ES-I3 (cell line): ENCODE measurements at regions not wholly inside any gene's neighbourhood (a gene's known extent, or its start where the extent isn't known, plus 50 kb on each side); places are given as distances from the start of the nearest gene placed in this dataset.
"Not testable (repeated sequence)": the region's sequence is repeated elsewhere in the genome, so short reads cannot be mapped to it uniquely, and the experiment has no call there.

Experiments used
- H3K36me3 ChIP-seq: 2 replicates; pipeline ENCODE4 v1.6.1; 2013; ENCODE audit warnings: mild to moderate bottlenecking, low read length, control low read depth, moderate library complexity; ENCODE audit not compliant: insufficient read depth
- H3K4me1 ChIP-seq: 2 replicates; pipeline ENCODE4 v1.6.1; 2013; ENCODE audit warnings: mild to moderate bottlenecking, control low read depth, low read length; ENCODE audit not compliant: insufficient read depth
- H3K9ac ChIP-seq: 2 replicates; pipeline ENCODE4 v1.6.1; 2013; ENCODE audit warnings: low read depth, mild to moderate bottlenecking, low read length, moderate library complexity
- H3K9me3 ChIP-seq: 2 replicates; pipeline ENCODE4 v1.6.1; 2013; ENCODE audit warnings: mild to moderate bottlenecking, low read length, moderate library complexity; ENCODE audit not compliant: control insufficient read depth, insufficient read depth

DNA sequence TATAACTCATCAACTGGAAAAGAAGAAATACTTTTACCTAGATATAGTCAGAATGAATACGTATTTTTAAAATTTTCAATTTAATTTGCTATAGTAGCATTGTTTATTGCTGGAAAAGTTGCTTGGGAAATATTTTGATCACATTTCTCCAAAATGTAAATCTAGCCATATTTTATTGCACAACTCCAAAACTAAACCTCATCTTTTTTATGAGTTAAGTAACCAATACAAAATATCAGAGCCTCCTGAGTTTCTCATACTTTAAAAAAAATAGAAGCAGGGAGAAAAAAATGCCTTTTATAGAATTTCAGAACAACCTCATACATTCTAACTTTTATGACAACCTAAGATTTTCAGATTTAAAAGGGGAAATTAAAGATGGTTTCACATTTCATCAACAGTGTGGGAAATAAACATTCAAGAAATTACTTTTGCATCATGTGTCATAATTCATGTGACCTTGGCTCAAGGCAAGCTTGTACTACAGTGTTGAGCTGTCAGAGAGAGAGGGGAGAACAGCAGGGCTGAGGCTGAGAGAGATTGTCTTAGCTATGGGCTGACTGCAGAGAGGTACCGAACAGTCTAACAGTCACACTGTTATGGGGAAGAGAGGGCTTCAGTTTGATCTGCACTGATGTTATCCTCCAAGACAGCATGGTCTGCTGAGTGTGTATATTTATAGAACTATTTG lies 519.0 kb downstream of the LTN1 start:
- H3K4me1 ChIP-seq: no peaks in the 10 kb centered on the region
- no peaks in the 10 kb centered on the region for H3K36me3 ChIP-seq
- no peak overlapping the region for H3K9ac ChIP-seq
- H3K9me3 ChIP-seq: no peaks in the 10 kb centered on the region

- H3K4me1 ChIP-seq, H3K9ac ChIP-seq, H3K9me3 ChIP-seq, H3K36me3 ChIP-seq: not testable (repeated sequence)
These were observed 520.1 kb downstream of the LTN1 start for GRCh38 chr21:28472543-28472942.

GRCh38 chr21:28464988-28465387 lies 527.7 kb downstream of the LTN1 start:
- H3K9me3 ChIP-seq: no peaks in the 10 kb centered on the region
- H3K4me1 ChIP-seq: no peaks in the 10 kb centered on the region
- no peaks in the 10 kb centered on the region for H3K36me3 ChIP-seq
- no peak overlapping the region for H3K9ac ChIP-seq

DNA sequence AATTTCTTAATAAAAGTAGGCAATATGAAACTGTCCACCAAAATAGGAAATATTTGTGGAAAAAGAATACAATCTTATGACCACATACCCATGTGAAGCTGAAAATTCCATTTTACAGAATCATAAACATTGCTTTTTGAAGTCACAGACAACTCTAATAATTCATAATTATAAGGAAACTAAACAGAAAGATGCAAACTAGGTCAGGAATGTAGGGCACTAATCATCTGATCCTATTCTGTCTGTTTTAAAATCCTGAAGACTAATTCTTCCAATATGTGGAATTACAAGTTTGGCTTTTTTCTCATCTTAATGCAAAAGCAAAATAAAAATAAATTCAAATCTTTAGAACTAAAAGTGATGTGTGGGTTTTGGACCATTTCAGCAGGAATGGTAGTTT lies 528.6 kb downstream of the LTN1 start:
- H3K9ac ChIP-seq: no peak overlapping the region
- no peaks in the 10 kb centered on the region for H3K36me3 ChIP-seq
- no peaks in the 10 kb centered on the region for H3K4me1 ChIP-seq
- H3K9me3 ChIP-seq: no peaks in the 10 kb centered on the region

GRCh38 chr21:28459193-28459592 lies 533.5 kb downstream of the LTN1 start:
- H3K36me3 ChIP-seq: no peaks in the 10 kb centered on the region
- no peaks in the 10 kb centered on the region for H3K4me1 ChIP-seq
- no peaks in the 10 kb centered on the region for H3K9me3 ChIP-seq
- H3K9ac ChIP-seq: no peak overlapping the region

- no peaks in the 10 kb centered on the region for H3K9me3 ChIP-seq
- no peaks in the 10 kb centered on the region for H3K4me1 ChIP-seq
- H3K36me3 ChIP-seq: no peaks in the 10 kb centered on the region
- no peak overlapping the region for H3K9ac ChIP-seq
These were observed 534.2 kb downstream of the LTN1 start for GRCh38 chr21:28458446-28458845.

- Histone ChIP-seq H3K36me3 (no peaks in the 10 kb centered on the region), H3K9ac (no peak overlapping the region), H3K9me3 (no peaks in the 10 kb centered on the region), H3K4me1 (no peaks in the 10 kb centered on the region)
These were observed 537.5 kb downstream of the LTN1 start for GRCh38 chr21:28455253-28455600.

DNA sequence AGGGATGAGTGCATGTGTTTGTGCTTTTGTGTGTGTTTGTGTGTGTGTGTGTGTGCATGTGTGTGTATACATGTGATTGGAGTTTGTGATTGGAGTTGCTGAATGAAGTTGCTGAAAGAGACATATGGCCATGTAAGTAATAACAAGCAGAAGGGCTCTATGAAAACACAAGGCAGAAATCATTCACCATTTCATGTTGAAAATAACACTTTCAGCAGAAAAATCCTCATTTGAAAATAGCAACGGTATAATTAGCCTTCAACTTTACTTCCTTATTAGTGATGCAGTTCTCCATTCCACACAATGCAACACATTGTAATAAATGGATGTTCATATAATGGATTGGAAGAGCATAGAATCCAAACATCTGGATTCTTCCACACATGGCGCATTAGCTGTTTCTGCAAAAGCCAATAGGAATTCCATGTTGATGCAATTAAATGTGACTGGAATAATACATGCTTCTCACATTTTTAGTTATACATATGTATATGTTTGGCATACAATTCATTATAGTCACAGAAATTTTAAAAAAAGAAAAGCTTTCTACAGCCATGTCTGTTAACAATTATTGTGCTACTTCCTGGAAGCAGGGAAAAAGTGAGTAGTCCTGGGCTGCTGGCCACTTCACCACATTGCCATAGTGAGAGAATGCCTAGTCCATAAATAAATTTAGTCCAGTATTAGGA lies 538.0 kb downstream of the LTN1 start:
- Histone ChIP-seq H3K9ac (no peak overlapping the region), H3K4me1 (no peaks in the 10 kb centered on the region), H3K9me3 (no peaks in the 10 kb centered on the region), H3K36me3 (no peaks in the 10 kb centered on the region)

DNA sequence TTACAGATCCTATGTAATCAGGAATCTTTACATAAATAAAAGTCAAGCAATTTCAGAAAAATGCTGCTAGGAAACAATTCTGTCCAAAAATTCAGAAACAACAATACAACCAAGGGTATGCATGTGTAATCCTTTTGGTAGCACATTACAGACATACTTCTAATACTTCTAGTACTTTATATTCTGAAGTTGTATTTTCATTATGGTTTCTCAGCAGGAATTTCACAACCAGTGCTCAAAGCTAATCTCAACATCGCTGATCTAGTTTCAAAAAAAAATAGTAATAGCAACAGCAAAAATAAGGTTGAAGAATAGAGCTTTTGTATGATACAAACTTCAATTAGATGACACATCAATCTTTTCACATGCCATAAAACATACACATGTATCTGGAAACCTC lies 545.2 kb downstream of the LTN1 start:
- H3K9ac ChIP-seq: no peak overlapping the region
- no peaks in the 10 kb centered on the region for H3K4me1 ChIP-seq
- H3K9me3 ChIP-seq: no peaks in the 10 kb centered on the region
- H3K36me3 ChIP-seq: no peaks in the 10 kb centered on the region

- no peak overlapping the region for H3K9ac ChIP-seq
- H3K4me1 ChIP-seq: no peaks in the 10 kb centered on the region
- no peaks in the 10 kb centered on the region for H3K9me3 ChIP-seq
- H3K36me3 ChIP-seq: no peaks in the 10 kb centered on the region
These were observed 547.4 kb downstream of the LTN1 start for GRCh38 chr21:28445141-28445830.

DNA sequence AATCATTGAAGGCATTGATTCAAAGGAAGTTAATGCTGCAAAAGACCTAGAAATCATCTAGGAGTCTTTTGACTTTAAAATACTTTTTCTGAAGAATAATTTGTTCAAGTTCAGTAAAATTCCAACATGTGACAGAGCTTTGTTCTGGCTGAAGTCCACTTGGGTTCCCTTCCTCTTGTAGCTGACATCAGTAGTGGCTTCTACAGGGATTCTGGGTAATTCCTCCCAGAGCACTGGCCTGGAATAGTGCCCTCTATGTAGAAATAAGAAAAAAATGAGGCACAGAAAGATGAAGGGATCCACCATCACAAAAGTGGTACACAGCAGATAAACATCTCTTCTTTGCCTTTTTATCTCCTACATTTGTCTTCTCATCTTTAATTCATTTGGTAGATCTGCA lies 548.1 kb downstream of the LTN1 start:
- no peak overlapping the region for H3K9ac ChIP-seq

DNA sequence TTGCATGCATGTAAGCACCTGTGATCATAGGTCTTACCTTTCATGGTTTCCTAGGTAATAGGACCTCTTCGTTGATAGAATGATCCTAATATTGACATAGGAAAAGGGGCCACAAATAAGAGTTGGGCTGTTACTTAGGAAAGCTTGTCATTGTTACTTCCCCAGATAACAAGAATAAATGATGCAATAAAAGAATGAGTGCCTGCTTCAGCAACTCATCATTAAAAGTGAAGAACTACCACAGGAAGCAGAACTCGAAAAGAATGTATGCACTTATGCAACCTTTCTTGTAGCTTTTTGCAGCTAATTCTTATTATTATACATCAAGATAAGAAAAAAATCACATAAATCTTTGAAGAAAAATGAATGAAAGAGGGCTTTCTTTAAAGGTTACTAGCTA lies 548.6 kb downstream of the LTN1 start:
- H3K9ac ChIP-seq: no peak overlapping the region
- H3K4me1 ChIP-seq: no peaks in the 10 kb centered on the region
- no peaks in the 10 kb centered on the region for H3K36me3 ChIP-seq
- H3K9me3 ChIP-seq: no peaks in the 10 kb centered on the region

More for the DNA sequence above, 548.1 kb downstream of the LTN1 start:
- Histone ChIP-seq H3K4me1 (no peaks in the 10 kb centered on the region), H3K36me3 (no peaks in the 10 kb centered on the region), H3K9me3 (no peaks in the 10 kb centered on the region)

DNA sequence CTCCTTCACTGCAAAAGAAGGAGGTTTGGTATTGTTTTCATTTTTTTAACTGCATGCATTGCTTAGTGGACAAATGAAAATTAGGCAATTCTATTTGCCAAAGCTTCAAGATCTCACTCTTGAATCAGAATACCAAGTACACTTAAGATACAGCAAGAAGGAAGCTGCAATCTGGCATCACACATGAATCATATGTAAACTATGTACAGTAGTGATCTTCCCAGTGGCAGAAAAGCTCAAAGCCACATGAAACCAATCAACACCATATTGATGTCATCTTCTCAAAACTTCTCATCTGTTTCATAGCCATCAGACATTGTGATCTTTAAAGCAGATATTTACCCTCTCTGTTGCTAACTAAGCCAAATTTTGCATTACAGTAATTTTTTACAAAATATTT lies 550.1 kb downstream of the LTN1 start:
- Histone ChIP-seq H3K36me3 (no peaks in the 10 kb centered on the region), H3K9me3 (no peaks in the 10 kb centered on the region), H3K4me1 (no peaks in the 10 kb centered on the region), H3K9ac (no peak overlapping the region)

DNA sequence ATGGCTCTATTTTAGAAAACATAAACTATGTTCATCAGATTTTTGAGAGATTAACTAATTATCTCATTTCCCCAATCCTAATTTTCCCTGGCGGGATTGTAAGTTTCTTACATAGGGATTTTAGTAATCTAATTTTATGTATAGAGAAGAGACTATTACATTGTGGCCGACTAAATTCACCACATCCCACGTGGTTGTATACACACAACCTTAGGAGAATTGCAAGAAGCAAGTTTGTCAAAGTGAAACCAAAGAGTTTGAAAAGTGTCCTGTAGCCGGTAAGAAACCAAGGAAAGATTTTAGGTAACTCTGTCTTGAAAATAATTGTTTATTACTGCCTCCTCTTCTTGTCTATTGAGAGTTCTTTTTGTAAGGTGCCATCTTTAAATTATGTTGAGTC lies 550.6 kb downstream of the LTN1 start:
- Histone ChIP-seq H3K9ac (no peak overlapping the region), H3K4me1 (no peaks in the 10 kb centered on the region), H3K9me3 (no peaks in the 10 kb centered on the region), H3K36me3 (no peaks in the 10 kb centered on the region)

DNA sequence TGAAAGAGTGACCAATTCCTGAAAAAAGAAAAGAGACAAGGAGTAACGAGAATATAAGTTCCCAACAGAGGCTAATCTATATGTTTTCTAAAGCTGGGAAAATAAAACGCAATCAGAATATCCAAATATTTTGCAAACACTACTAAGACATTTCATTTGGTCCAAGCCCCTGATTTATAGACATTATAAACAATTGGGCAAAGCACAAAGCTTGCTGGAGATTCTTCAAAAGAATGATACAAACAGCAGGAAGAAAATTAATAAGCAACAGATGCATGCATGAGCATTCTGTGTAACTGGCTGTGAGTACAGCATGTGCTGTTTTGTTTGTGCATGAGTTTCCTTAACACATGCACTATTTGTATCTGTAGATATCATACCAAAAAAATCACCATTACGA lies 552.9 kb downstream of the LTN1 start:
- no peaks in the 10 kb centered on the region for H3K4me1 ChIP-seq
- H3K36me3 ChIP-seq: no peaks in the 10 kb centered on the region
- no peak overlapping the region for H3K9ac ChIP-seq
- H3K9me3 ChIP-seq: no peaks in the 10 kb centered on the region
